ENCODE measurements at regions not wholly inside any gene's neighbourhood (a gene's known extent, or its start where the extent isn't known, plus 50 kb on each side); places are given as distances from the start of the nearest gene placed in this dataset.
A peak's percentile ranks its signal among the peaks of the same experiment; 100 is the strongest.

- no peak for DNase-seq (ENCODE audit: low read depth, low spot score)
Measured at GRCh38 chrX:110858565-110858964, 62.9 kb upstream of the CHRDL1 start.

DNA sequence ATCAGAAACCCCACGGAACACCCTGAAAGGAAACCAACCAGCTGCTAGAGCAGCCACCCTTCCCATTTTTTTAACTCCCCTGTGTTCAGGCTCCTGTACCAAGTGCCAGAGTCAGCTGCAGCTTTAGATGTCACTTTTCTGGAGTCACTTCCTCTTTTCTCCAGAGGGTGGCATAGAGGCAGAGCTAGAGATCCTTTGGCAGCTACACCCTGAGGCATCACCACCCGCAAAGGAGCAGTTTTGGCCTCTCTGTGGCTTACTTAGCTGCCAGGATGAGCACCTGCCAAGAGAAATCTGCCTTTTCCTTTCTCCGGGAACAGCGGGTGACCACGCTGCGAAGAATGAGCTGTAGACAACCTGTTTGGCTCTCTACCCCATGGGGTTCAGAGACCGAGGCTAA is 58.0 kb upstream of the CHRDL1 start:
- DNase-seq (ENCODE audit: low read depth, low spot score) = no peak

- DNase-seq (ENCODE audit: low read depth, low spot score) = no peak
Measured at GRCh38 chrX:110852180-110852579, 56.6 kb upstream of the CHRDL1 start.

- DNase-seq (ENCODE audit: low read depth, low spot score) = no peak
Measured at GRCh38 chrX:110851780-110852179, 56.2 kb upstream of the CHRDL1 start.

GRCh38 chrX:110847334-110847733 is 51.7 kb upstream of the CHRDL1 start:
- peak; percentile 7 for DNase-seq (ENCODE audit: low read depth, low spot score)

- DNase-seq (ENCODE audit: low read depth, low spot score) = no peak
Measured at GRCh38 chrX:110846071-110846470, 50.5 kb upstream of the CHRDL1 start.

Measured in brain pericyte (primary cell).